SK-N-SH (cell line): ENCODE measurements at regions not wholly inside any gene's neighbourhood (a gene's known extent, or its start where the extent isn't known, plus 50 kb on each side); places are given as distances from the start of the nearest gene placed in this dataset.

Experiments
- CTCF ChIA-PET: fragments of 300-600, 350-600 bp; formaldehyde crosslinking; extraction: SDS; loops from one replicate; lab custom pipeline; 2021; lab: Yijun Ruan, JAX
- POLR2A ChIA-PET: fragments of 350-600 bp; sonication (Branson Sonifier 250); formaldehyde crosslinking; extraction: SDS; loops from one replicate; lab custom pipeline; 2020; ENCODE audit warnings: antibody characterized with exemption, inconsistent platforms; lab: Yijun Ruan, JAX
- DNase-seq: peaks from one replicate; pipeline ENCODE4 v3.0.0; 2012
- H2AFZ ChIP-seq: fragments of 200-600 bp; sonication (generic); 2 replicates; pipeline ENCODE4 v1.8.1; 2016; ENCODE audit warnings: antibody characterized with exemption, mild to moderate bottlenecking, low read depth
- H3F3A ChIP-seq: fragments of 200-600 bp; sonication (generic); replicated peaks from 2 replicates; pipeline ENCODE3; 2016; ENCODE audit warnings: antibody characterized with exemption, mild to moderate bottlenecking; ENCODE audit not compliant: insufficient read depth
- H3K27ac ChIP-seq, 2 experiments: fragments of 200-500 bp in 1 of 2; fragments of 200-600 bp in 1 of 2; sonication (Bioruptor generic) in 1 of 2; sonication (generic), shearing (Covaris generic) in 1 of 2; 2 replicates each; pipeline versions ENCODE4 v1.5.1 to v1.6.1; 2014 to 2016; ENCODE audit warnings: low read depth in 2 of 2, inconsistent platforms in 1 of 2, low read length in 1 of 2, mild to moderate bottlenecking in 1 of 2, mixed read lengths in 1 of 2
- H3K27me3 ChIP-seq: fragments of 200-600 bp; sonication (generic), shearing (Covaris generic); 2 replicates; pipeline ENCODE4 v1.6.1; 2016; ENCODE audit warnings: mixed run types; ENCODE audit not compliant: insufficient read depth
- H3K36me3 ChIP-seq, 2 experiments: fragments of 200-500 bp in 1 of 2; fragments of 200-600 bp in 1 of 2; sonication (Bioruptor generic) in 1 of 2; sonication (generic) in 1 of 2; replicated peaks in 1 of 2; 2 replicates each; pipeline versions ENCODE3 to v1.5.1; 2014 to 2016; ENCODE audit warnings: low read length in 1 of 2, mild to moderate bottlenecking in 1 of 2; ENCODE audit not compliant: insufficient read depth in 2 of 2, control insufficient read depth in 1 of 2
- H3K4me1 ChIP-seq, 2 experiments: fragments of 200-500 bp in 1 of 2; fragments of 200-600 bp in 1 of 2; sonication (Bioruptor generic) in 1 of 2; sonication (generic), shearing (Covaris generic) in 1 of 2; 2 replicates each; pipeline versions ENCODE4 v1.5.1 to v1.6.1; 2014 to 2016; ENCODE audit warnings: low read depth in 1 of 2, low read length in 1 of 2, mixed run types in 1 of 2; ENCODE audit not compliant: insufficient read depth in 2 of 2, control insufficient read depth in 1 of 2
- H3K4me2 ChIP-seq: fragments of 200-600 bp; sonication (generic), shearing (Covaris generic); 2 replicates; pipeline ENCODE4 v1.6.1; 2017; ENCODE audit warnings: mixed run types
- H3K4me3 ChIP-seq, 2 experiments: fragments of 200-500 bp in 1 of 2; fragments of 200-600 bp in 1 of 2; sonication (Bioruptor generic) in 1 of 2; sonication (generic), shearing (Covaris generic) in 1 of 2; 2 replicates each; pipeline versions ENCODE4 v1.5.1 to v1.8.1; 2014 to 2016; ENCODE audit warnings: low read depth in 2 of 2, inconsistent platforms in 1 of 2, low read length in 1 of 2, mild to moderate bottlenecking in 1 of 2, mixed read lengths in 1 of 2, moderate library complexity in 1 of 2
- H3K79me2 ChIP-seq: fragments of 200-600 bp; sonication (generic); 2 replicates; pipeline ENCODE4 v1.8.1; 2017; ENCODE audit warnings: mild to moderate bottlenecking; ENCODE audit not compliant: insufficient read depth
- H3K9ac ChIP-seq: fragments of 200-600 bp; sonication (generic); 2 replicates; pipeline ENCODE4 v1.6.1; 2017; ENCODE audit warnings: mixed run types
- H3K9me2 ChIP-seq: fragments of 200-600 bp; sonication (generic); 2 replicates; pipeline ENCODE4 v1.6.1; 2017; ENCODE audit warnings: mixed run types
- H3K9me3 ChIP-seq: fragments of 200-600 bp; sonication (generic); 2 replicates; pipeline ENCODE4 v1.6.1; 2017; ENCODE audit warnings: mixed run types, mild to moderate bottlenecking, moderate library complexity
- H4K20me1 ChIP-seq: fragments of 200-600 bp; sonication (generic); 2 replicates; pipeline ENCODE4 v1.6.1; 2017; ENCODE audit warnings: mild to moderate bottlenecking, mixed run types; ENCODE audit not compliant: insufficient read depth
- ELF1 ChIP-seq: IDR thresholded peaks from 2 replicates; pipeline ENCODE4 v1.4.0; 2012
- EP300 ChIP-seq, 2 experiments: IDR thresholded peaks; 2 replicates each; pipeline versions ENCODE4 v1.4.0 to v1.6.1; 2012; ENCODE audit warnings: borderline replicate concordance in 1 of 2, low read depth in 1 of 2, low read length in 1 of 2
- FOSL2 ChIP-seq: IDR thresholded peaks from 2 replicates; pipeline ENCODE4 v1.4.0; 2012; ENCODE audit warnings: low read depth, mild to moderate bottlenecking, moderate library complexity, borderline replicate concordance
- FOXJ3 ChIP-seq: sonication (generic); formaldehyde crosslinking; IDR thresholded peaks from 2 replicates; pipeline ENCODE4 v1.5.1; 2020; ENCODE audit warnings: mild to moderate bottlenecking, missing genetic modification reagents
- GABPA ChIP-seq: IDR thresholded peaks from 2 replicates; pipeline ENCODE4 v1.4.0; 2012; ENCODE audit warnings: low read depth, mild to moderate bottlenecking
- MAX ChIP-seq: IDR thresholded peaks from 2 replicates; pipeline ENCODE4 v1.4.0; 2012; ENCODE audit warnings: low read depth
- MEF2A ChIP-seq: IDR thresholded peaks from 2 replicates; pipeline ENCODE4 v1.4.0; 2012; ENCODE audit warnings: low read depth, borderline replicate concordance
- PBX3 ChIP-seq: IDR thresholded peaks from 2 replicates; pipeline ENCODE4; 2012
- SMC3 ChIP-seq: IDR thresholded peaks from 2 replicates; pipeline ENCODE4 v1.6.1; 2012; ENCODE audit warnings: low read depth, low read length, improper control_type of control experiment
- WGBS: methylation state at CpG from one replicate; pipeline ENCODE4 v1.1.6; 2017; ENCODE audit warnings: low lambda C conversion rate; 5-methylcytosine and 5-hydroxymethylcytosine counted together
- TF ChIP-seq, protein P1 (sequence below): fragments of 200-600 bp; sonication (generic); IDR thresholded peaks from 2 replicates; pipeline ENCODE4 v1.6.1; 2017; ENCODE audit warnings: antibody characterized with exemption, mild to moderate bottlenecking, moderate library complexity
- TF ChIP-seq, protein P2 (sequence below): fragments of 150-350 bp; IDR thresholded peaks from 2 replicates; pipeline ENCODE4 v1.6.1; 2017; ENCODE audit warnings: antibody characterized with exemption, low read length, low read depth, borderline replicate concordance
- TF ChIP-seq, protein P3 (sequence below): IDR thresholded peaks from 2 replicates; pipeline ENCODE4 v1.4.0; 2012; ENCODE audit warnings: low read depth, borderline replicate concordance
- TF ChIP-seq, protein P4 (sequence below): IDR thresholded peaks from 2 replicates; pipeline ENCODE4 v1.6.1; 2012; ENCODE audit warnings: mild to moderate bottlenecking, low read depth, low read length, moderate library complexity

GRCh38 chr6:137401088-137401487 is 93.1 kb downstream of the OLIG3 start (continued):
- TF ChIP-seq, protein P1, sequence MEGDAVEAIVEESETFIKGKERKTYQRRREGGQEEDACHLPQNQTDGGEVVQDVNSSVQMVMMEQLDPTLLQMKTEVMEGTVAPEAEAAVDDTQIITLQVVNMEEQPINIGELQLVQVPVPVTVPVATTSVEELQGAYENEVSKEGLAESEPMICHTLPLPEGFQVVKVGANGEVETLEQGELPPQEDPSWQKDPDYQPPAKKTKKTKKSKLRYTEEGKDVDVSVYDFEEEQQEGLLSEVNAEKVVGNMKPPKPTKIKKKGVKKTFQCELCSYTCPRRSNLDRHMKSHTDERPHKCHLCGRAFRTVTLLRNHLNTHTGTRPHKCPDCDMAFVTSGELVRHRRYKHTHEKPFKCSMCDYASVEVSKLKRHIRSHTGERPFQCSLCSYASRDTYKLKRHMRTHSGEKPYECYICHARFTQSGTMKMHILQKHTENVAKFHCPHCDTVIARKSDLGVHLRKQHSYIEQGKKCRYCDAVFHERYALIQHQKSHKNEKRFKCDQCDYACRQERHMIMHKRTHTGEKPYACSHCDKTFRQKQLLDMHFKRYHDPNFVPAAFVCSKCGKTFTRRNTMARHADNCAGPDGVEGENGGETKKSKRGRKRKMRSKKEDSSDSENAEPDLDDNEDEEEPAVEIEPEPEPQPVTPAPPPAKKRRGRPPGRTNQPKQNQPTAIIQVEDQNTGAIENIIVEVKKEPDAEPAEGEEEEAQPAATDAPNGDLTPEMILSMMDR = no peak
- TF ChIP-seq EP300 (IDR thresholded peaks at IDR 0.05; ENCODE audit: borderline replicate concordance in 1 of 2, low read depth in 1 of 2, low read length in 1 of 2) (no peak), MEF2A (no peak), PBX3 (no peak)
- TF ChIP-seq, protein P2, sequence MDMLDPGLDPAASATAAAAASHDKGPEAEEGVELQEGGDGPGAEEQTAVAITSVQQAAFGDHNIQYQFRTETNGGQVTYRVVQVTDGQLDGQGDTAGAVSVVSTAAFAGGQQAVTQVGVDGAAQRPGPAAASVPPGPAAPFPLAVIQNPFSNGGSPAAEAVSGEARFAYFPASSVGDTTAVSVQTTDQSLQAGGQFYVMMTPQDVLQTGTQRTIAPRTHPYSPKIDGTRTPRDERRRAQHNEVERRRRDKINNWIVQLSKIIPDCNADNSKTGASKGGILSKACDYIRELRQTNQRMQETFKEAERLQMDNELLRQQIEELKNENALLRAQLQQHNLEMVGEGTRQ = no peak

DNA sequence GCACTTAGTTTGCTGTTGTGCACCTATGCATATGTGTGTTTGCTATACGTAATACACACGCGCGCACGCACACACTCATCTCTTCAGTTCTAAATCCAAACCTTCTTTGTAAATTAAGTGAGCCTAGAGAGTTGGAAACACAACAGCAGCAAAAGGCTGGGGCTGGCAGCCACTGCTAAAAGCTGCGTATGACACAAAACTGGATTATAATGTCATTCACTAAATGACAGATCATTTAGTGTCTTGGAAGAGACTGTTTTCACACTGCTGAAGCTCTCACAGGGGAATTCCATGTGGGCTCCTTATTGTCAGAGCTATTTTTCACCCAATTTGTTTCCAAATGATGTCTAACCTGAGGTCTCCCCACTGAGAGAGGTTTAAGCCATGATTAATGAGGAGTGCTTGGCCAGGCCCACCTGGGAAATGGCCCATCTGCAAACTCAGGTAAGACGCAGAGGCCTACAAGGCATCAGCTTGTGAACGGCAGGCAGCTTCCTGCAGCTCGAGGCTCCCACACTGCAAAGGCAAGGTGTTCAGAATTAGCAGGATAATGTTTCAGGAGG is 94.2 kb downstream of the OLIG3 start:
- no peak overlapping the region for H3K27ac ChIP-seq
- H3K9ac ChIP-seq = no peak overlapping the region
- H3K4me3 ChIP-seq = no peak overlapping the region
- H3K79me2 ChIP-seq = no peaks in the 10 kb centered on the region
- no peak for DNase-seq
- 44% methylated on average over 9 of the region's 9 CpGs for WGBS
- H4K20me1 ChIP-seq = no peaks in the 10 kb centered on the region
- no peaks in the 10 kb centered on the region for H3K4me1 ChIP-seq
- ChIA-PET POLR2A (no interaction called here), CTCF (no interaction called here)
- H3K4me2 ChIP-seq = no peak overlapping the region
- no peaks in the 10 kb centered on the region for H3K9me3 ChIP-seq
- no peak overlapping the region for H2AFZ ChIP-seq
- H3K27me3 ChIP-seq = no peaks in the 10 kb centered on the region
- H3K36me3 ChIP-seq = no peaks in the 10 kb centered on the region
- no peaks in the 10 kb centered on the region for H3F3A ChIP-seq
- no peaks in the 10 kb centered on the region for H3K9me2 ChIP-seq
- TF ChIP-seq, protein P3, sequence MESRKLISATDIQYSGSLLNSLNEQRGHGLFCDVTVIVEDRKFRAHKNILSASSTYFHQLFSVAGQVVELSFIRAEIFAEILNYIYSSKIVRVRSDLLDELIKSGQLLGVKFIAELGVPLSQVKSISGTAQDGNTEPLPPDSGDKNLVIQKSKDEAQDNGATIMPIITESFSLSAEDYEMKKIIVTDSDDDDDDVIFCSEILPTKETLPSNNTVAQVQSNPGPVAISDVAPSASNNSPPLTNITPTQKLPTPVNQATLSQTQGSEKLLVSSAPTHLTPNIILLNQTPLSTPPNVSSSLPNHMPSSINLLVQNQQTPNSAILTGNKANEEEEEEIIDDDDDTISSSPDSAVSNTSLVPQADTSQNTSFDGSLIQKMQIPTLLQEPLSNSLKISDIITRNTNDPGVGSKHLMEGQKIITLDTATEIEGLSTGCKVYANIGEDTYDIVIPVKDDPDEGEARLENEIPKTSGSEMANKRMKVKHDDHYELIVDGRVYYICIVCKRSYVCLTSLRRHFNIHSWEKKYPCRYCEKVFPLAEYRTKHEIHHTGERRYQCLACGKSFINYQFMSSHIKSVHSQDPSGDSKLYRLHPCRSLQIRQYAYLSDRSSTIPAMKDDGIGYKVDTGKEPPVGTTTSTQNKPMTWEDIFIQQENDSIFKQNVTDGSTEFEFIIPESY = no peak
- TF ChIP-seq PBX3 = no peak
- no peak for TF ChIP-seq MAX
- no peak for TF ChIP-seq ELF1
- TF ChIP-seq FOXJ3 (CRISPR knock-in tag) = no peak
- TF ChIP-seq SMC3 = no peak
- TF ChIP-seq FOSL2 = no peak
- TF ChIP-seq, protein P1 = no peak
- TF ChIP-seq, protein P2 = no peak
- TF ChIP-seq, protein P4, sequence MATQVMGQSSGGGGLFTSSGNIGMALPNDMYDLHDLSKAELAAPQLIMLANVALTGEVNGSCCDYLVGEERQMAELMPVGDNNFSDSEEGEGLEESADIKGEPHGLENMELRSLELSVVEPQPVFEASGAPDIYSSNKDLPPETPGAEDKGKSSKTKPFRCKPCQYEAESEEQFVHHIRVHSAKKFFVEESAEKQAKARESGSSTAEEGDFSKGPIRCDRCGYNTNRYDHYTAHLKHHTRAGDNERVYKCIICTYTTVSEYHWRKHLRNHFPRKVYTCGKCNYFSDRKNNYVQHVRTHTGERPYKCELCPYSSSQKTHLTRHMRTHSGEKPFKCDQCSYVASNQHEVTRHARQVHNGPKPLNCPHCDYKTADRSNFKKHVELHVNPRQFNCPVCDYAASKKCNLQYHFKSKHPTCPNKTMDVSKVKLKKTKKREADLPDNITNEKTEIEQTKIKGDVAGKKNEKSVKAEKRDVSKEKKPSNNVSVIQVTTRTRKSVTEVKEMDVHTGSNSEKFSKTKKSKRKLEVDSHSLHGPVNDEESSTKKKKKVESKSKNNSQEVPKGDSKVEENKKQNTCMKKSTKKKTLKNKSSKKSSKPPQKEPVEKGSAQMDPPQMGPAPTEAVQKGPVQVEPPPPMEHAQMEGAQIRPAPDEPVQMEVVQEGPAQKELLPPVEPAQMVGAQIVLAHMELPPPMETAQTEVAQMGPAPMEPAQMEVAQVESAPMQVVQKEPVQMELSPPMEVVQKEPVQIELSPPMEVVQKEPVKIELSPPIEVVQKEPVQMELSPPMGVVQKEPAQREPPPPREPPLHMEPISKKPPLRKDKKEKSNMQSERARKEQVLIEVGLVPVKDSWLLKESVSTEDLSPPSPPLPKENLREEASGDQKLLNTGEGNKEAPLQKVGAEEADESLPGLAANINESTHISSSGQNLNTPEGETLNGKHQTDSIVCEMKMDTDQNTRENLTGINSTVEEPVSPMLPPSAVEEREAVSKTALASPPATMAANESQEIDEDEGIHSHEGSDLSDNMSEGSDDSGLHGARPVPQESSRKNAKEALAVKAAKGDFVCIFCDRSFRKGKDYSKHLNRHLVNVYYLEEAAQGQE = no peak
- TF ChIP-seq GABPA = no peak
- no peak for TF ChIP-seq EP300 (IDR thresholded peaks at IDR 0.05; ENCODE audit: borderline replicate concordance in 1 of 2, low read depth in 1 of 2, low read length in 1 of 2)
